GM12878 (cell line): ENCODE measurements at regions not wholly inside any gene's neighbourhood (a gene's known extent, or its start where the extent isn't known, plus 50 kb on each side); places are given as distances from the start of the nearest gene placed in this dataset.
A peak's percentile ranks its signal among the peaks of the same experiment; 100 is the strongest.

ENCODE experiments used
- ATAC-seq: fragments of 200-7000 bp; cut with Tn5 transposase; 3 replicates; pipeline ENCODE4 v1.9.1; 2020; ENCODE audit warnings: mild to moderate bottlenecking, moderate library complexity
- BruUV-seq: library from RNA; stranded (reverse); fragments of 400-500 nt; replicated peaks from 2 replicates; lab custom pipeline; 2021; lab: Mats Ljungman, UMichigan
- CTCF ChIA-PET: fragments of 300-600 bp; sonication (Branson Sonifier 250); formaldehyde crosslinking; extraction: SDS; loops from one replicate; lab custom pipeline; 2021; ENCODE audit warnings: inconsistent platforms; lab: Yijun Ruan, JAX
- POLR2A ChIA-PET: fragments of 350-600 bp; formaldehyde crosslinking; extraction: SDS; loops from one replicate; lab custom pipeline; 2021; ENCODE audit warnings: inconsistent platforms; lab: Charles Lee
- RAD21 ChIA-PET: fragments of 300-600 bp; sonication (Branson Sonifier 250); formaldehyde crosslinking; loops from one replicate; lab custom pipeline; 2023; ENCODE audit warnings: antibody characterized with exemption; ENCODE audit not compliant: unreplicated experiment; lab: Charles Lee
- SMC1A ChIA-PET: fragments of 300-600 bp; sonication (Branson Sonifier 250); formaldehyde crosslinking; loops from one replicate; lab custom pipeline; 2023; ENCODE audit not compliant: unreplicated experiment, uncharacterized antibody; lab: Charles Lee
- DNase-seq: peaks from one replicate; pipeline ENCODE4 v3.0.0-alpha.2; 2011; ENCODE audit warnings: low read depth, low spot score
- FAIRE-seq: peaks from 3 replicates; lab custom pipeline; 2011; peaks lifted over from hg19 to GRCh38; lab: Jason Lieb, UNC
- H2AFZ ChIP-seq: 2 replicates; pipeline ENCODE4 v1.6.0; 2011; ENCODE audit warnings: low read depth, low read length, control low read depth; ENCODE audit not compliant: control insufficient read depth
- H3K27ac ChIP-seq: 2 replicates; pipeline ENCODE4 v1.5.1; 2011; ENCODE audit warnings: control low read depth; ENCODE audit not compliant: control insufficient read depth, insufficient read depth
- H3K27me3 ChIP-seq, 2 experiments: replicated peaks in 1 of 2; 2 replicates each; pipeline versions ENCODE4 v1.6.0 to v1.6.1; 2011; ENCODE audit warnings: low read length in 1 of 2; ENCODE audit not compliant: control insufficient read depth in 2 of 2, insufficient read depth in 2 of 2
- H3K36me3 ChIP-seq, 2 experiments: 2 replicates each; pipeline ENCODE4 v1.5.1; 2011; ENCODE audit warnings: low read length in 1 of 2; ENCODE audit not compliant: control insufficient read depth in 2 of 2, insufficient read depth in 2 of 2
- H3K4me1 ChIP-seq: 2 replicates; pipeline ENCODE4 v1.6.1; 2011; ENCODE audit warnings: mild to moderate bottlenecking, low read length, moderate library complexity, mixed read lengths; ENCODE audit not compliant: control insufficient read depth, insufficient read depth
- H3K4me2 ChIP-seq: 2 replicates; pipeline ENCODE4 v1.6.0; 2011; ENCODE audit warnings: control low read depth; ENCODE audit not compliant: control insufficient read depth, insufficient read depth
- H3K4me3 ChIP-seq: fragments of 200-600 bp; sonication (generic); 2 replicates; pipeline ENCODE4 v1.5.1; 2016
- H3K79me2 ChIP-seq: 2 replicates; pipeline ENCODE4 v1.6.0; 2011; ENCODE audit warnings: low read length; ENCODE audit not compliant: control insufficient read depth, insufficient read depth
- H3K9ac ChIP-seq: 2 replicates; pipeline ENCODE4 v1.8.0; 2011; ENCODE audit warnings: low read length, control low read depth, mixed read lengths; ENCODE audit not compliant: control insufficient read depth, insufficient read depth
- H3K9me3 ChIP-seq: replicated peaks from 3 replicates; pipeline ENCODE4 v1.5.1; 2011; ENCODE audit warnings: mild to moderate bottlenecking, low read length; ENCODE audit not compliant: control insufficient read depth, insufficient read depth
- H4K20me1 ChIP-seq: 2 replicates; pipeline ENCODE4 v1.6.0; 2011; ENCODE audit not compliant: control insufficient read depth, insufficient read depth
- CBFB ChIP-seq: IDR thresholded peaks from 2 replicates; pipeline ENCODE4 v1.6.1; 2016; ENCODE audit warnings: antibody characterized with exemption, low read depth
- CHD1 ChIP-seq: IDR thresholded peaks from 2 replicates; pipeline ENCODE4 v1.6.1; 2012; ENCODE audit warnings: low read depth, low read length, improper control_type of control experiment
- E2F8 ChIP-seq: fragments of 450-650 bp; IDR thresholded peaks from 2 replicates; pipeline ENCODE4 v1.6.1; 2018; ENCODE audit warnings: mild to moderate bottlenecking, low read depth, moderate library complexity; ENCODE audit not compliant: partially characterized antibody
- FOXM1 ChIP-seq: IDR thresholded peaks from 2 replicates; pipeline ENCODE4 v1.6.1; 2012; ENCODE audit warnings: low read depth, mild to moderate bottlenecking, inconsistent platforms, low read length, moderate library complexity
- HCFC1 ChIP-seq: fragments of 150-350 bp; IDR thresholded peaks from 2 replicates; pipeline ENCODE4 v1.6.1; 2014; ENCODE audit warnings: low read length
- HDAC6 ChIP-seq: fragments of 200-600 bp; sonication (generic); IDR thresholded peaks from one replicate; pipeline ENCODE4 v1.8.0; 2017; ENCODE audit warnings: antibody characterized with exemption; ENCODE audit not compliant: unreplicated experiment
- HSF1 ChIP-seq: fragments of 150-350 bp; IDR thresholded peaks from 2 replicates; pipeline ENCODE4 v1.6.1; 2014; ENCODE audit warnings: mild to moderate bottlenecking, low read depth, low read length
- IRF4 ChIP-seq: IDR thresholded peaks from 2 replicates; pipeline ENCODE4 v1.6.1; 2011; ENCODE audit warnings: low read depth, low read length
- MEF2A ChIP-seq: IDR thresholded peaks from 2 replicates; pipeline ENCODE4 v1.6.1; 2011; ENCODE audit warnings: low read depth, mild to moderate bottlenecking, low read length, moderate library complexity; ENCODE audit not compliant: insufficient read depth
- NR2F1 ChIP-seq: fragments of 450-650 bp; conservative IDR thresholded peaks from 2 replicates; pipeline ENCODE4 v1.6.1; 2017; ENCODE audit warnings: mild to moderate bottlenecking
- RELB ChIP-seq: fragments of 450-650 bp; IDR thresholded peaks from 2 replicates; pipeline ENCODE4 v1.6.1; 2017; ENCODE audit warnings: low read depth, mild to moderate bottlenecking, moderate library complexity
- RUNX3 ChIP-seq: IDR thresholded peaks from 2 replicates; pipeline ENCODE4 v1.6.1; 2012; ENCODE audit warnings: low read length, inconsistent platforms
- TCF7 ChIP-seq: IDR thresholded peaks from 2 replicates; pipeline ENCODE4 v1.6.1; 2014; ENCODE audit warnings: antibody characterized with exemption, borderline replicate concordance
- WGBS: methylation state at CpG from one replicate; pipeline ENCODE4 v1.1.6; 2016; ENCODE audit warnings: low lambda C conversion rate; ENCODE audit not compliant: insufficient replicate concordance, insufficient coverage; ENCODE audit errors: missing lambda C conversion rate; 5-methylcytosine and 5-hydroxymethylcytosine counted together
- in situ Hi-C: fragments of 300-500 bp; cut with MboI; formaldehyde crosslinking; loops from 9 replicates; pipeline ENCODE4 v1.14.3; 2018; ENCODE audit warnings: mixed read lengths
- intact Hi-C: fragments of 100-400 bp; cut with micrococcal nuclease; formaldehyde crosslinking; loops from one replicate; pipeline ENCODE4 v1.14.2; 2022; ENCODE audit not compliant: unreplicated experiment
- TF ChIP-seq, protein P1 (sequence below): fragments of 450-650 bp; IDR thresholded peaks from 2 replicates; pipeline ENCODE4 v1.6.1; 2016; ENCODE audit warnings: mild to moderate bottlenecking, moderate library complexity, borderline replicate concordance

DNA sequence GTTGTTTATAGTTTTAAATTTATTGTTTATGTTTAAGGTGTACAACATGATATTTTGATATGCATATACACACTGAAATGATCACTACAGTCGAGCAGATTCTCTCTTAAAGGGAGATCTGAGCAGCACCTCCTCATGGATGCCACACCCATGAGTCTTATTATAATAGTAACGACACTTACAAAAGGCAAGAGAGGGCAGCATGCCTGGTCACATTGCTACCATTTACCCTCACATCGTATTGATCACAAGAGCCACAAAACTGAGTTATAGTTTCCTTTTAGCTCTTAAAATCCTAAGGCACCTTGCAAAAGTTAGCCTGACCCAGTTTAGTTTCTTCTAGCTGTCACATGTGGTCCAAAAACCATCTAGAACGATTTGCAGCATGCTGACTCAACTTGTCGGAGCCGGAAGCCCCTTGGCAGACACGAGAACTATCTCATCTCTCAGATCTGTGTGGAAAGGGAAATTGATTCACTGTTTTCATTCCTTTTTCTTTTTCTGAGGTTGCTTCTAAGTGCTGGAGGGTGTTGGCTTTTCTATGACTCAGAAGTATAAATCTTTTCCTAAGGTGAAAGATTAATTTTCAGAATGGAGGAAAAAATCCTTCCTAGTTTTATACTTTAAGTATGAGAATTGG is 85.3 kb downstream of the CDC42EP3 start:
- Histone ChIP-seq H2AFZ (peak overlapping the region; percentile 42), H3K9me3 (no peaks in the 10 kb centered on the region), H3K36me3 (no peaks in the 10 kb centered on the region), H3K9ac (peak overlapping the region; percentile 52), H3K27me3 (no peaks in the 10 kb centered on the region), H3K27ac (peak overlapping the region; percentile 61), H4K20me1 (no peaks in the 10 kb centered on the region), H3K4me1 (peaks cover 42% of the 10 kb centered on the region), H3K79me2 (no peaks in the 10 kb centered on the region), H3K4me2 (peak overlapping the region; percentile 83), H3K4me3 (no peak overlapping the region)
- 4% methylated on average over 7 of the region's 7 CpGs for WGBS
- intact Hi-C loops = no loop called here
- ChIA-PET POLR2A (interaction anchor here (1.5 to 8.6 kb wide), 4 partner anchors 11 to 36 kb away, joined by 5 to 126 read pairs (median 14); no protein-coding TSS in a partner anchor), RAD21 (interaction anchor here (0.6 to 12.0 kb wide), 11 partner anchors 12 to 86 kb away, joined by 3 to 165 read pairs (median 5); no protein-coding TSS in a partner anchor), CTCF (interaction anchor here (0.6 to 6.0 kb wide), 6 partner anchors 12 to 162 kb away, joined by 3 to 36 read pairs (median 3); no protein-coding TSS in a partner anchor), SMC1A (interaction anchor here (0.8 to 12.4 kb wide), 17 partner anchors 10 to 291 kb away, joined by 3 to 178 read pairs (median 3); no protein-coding TSS in a partner anchor)
- peak; percentile 58 for ATAC-seq
- in situ Hi-C loops = no loop called here
- no peak for FAIRE-seq
- BruUV-seq = no TSS peak
- DNase-seq = peak; percentile 68
- no peak for TF ChIP-seq HDAC6
- TF ChIP-seq E2F8 = no peak
- peak; percentile 64; the same call in 1 of the 2 replicates for TF ChIP-seq FOXM1
- TF ChIP-seq, protein P1, sequence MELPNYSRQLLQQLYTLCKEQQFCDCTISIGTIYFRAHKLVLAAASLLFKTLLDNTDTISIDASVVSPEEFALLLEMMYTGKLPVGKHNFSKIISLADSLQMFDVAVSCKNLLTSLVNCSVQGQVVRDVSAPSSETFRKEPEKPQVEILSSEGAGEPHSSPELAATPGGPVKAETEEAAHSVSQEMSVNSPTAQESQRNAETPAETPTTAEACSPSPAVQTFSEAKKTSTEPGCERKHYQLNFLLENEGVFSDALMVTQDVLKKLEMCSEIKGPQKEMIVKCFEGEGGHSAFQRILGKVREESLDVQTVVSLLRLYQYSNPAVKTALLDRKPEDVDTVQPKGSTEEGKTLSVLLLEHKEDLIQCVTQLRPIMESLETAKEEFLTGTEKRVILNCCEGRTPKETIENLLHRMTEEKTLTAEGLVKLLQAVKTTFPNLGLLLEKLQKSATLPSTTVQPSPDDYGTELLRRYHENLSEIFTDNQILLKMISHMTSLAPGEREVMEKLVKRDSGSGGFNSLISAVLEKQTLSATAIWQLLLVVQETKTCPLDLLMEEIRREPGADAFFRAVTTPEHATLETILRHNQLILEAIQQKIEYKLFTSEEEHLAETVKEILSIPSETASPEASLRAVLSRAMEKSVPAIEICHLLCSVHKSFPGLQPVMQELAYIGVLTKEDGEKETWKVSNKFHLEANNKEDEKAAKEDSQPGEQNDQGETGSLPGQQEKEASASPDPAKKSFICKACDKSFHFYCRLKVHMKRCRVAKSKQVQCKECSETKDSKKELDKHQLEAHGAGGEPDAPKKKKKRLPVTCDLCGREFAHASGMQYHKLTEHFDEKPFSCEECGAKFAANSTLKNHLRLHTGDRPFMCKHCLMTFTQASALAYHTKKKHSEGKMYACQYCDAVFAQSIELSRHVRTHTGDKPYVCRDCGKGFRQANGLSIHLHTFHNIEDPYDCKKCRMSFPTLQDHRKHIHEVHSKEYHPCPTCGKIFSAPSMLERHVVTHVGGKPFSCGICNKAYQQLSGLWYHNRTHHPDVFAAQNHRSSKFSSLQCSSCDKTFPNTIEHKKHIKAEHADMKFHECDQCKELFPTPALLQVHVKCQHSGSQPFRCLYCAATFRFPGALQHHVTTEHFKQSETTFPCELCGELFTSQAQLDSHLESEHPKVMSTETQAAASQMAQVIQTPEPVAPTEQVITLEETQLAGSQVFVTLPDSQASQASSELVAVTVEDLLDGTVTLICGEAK = no peak
- TF ChIP-seq TCF7 = 0 out of 2 replicates have a peak, but pooled peaks have one; percentile 28
- TF ChIP-seq IRF4 = no peak
- no peak for TF ChIP-seq CHD1
- 0 out of 2 replicates have a peak, but pooled peaks have one; percentile 48 for TF ChIP-seq MEF2A
- TF ChIP-seq HSF1 = no peak
- peak; percentile 75 for TF ChIP-seq RUNX3
- TF ChIP-seq NR2F1 = no peak
- no peak for TF ChIP-seq HCFC1
- no peak for TF ChIP-seq CBFB
- TF ChIP-seq RELB = no peak
